ENCODE measurements at regions not wholly inside any gene's neighbourhood (a gene's known extent, or its start where the extent isn't known, plus 50 kb on each side); places are given as distances from the start of the nearest gene placed in this dataset.

GRCh38 chr18:51248685-51249084, 51.2 kb upstream of the MEX3C start:
- no peak for TF ChIP-seq CTCF (IDR thresholded peaks at IDR 0.05)
- no peak for TF ChIP-seq POLR2A (IDR thresholded peaks at IDR 0.05)
- Histone ChIP-seq H3K36me3 (no peaks in the 10 kb centered on the region), H3K27ac (no peak overlapping the region), H3K4me1 (no peaks in the 10 kb centered on the region), H3K27me3 (no peaks in the 10 kb centered on the region), H3K9me3 (no peaks in the 10 kb centered on the region), H3K4me3 (no peak overlapping the region)
- DNase-seq, result no peak

- no peaks in the 10 kb centered on the region for H3K9me3 ChIP-seq
- H3K27me3 ChIP-seq, result no peaks in the 10 kb centered on the region
- H3K27ac ChIP-seq, result no peak overlapping the region
- no peak for TF ChIP-seq CTCF (IDR thresholded peaks at IDR 0.05)
- TF ChIP-seq POLR2A (IDR thresholded peaks at IDR 0.05), result no peak
- H3K4me1 ChIP-seq, result no peaks in the 10 kb centered on the region
- H3K4me3 ChIP-seq, result no peak overlapping the region
- DNase-seq, result no peak
- no peaks in the 10 kb centered on the region for H3K36me3 ChIP-seq
These were observed 52.5 kb upstream of the MEX3C start for GRCh38 chr18:51250006-51250405.

- no peak for TF ChIP-seq CTCF (IDR thresholded peaks at IDR 0.05)
- no peak for TF ChIP-seq POLR2A (IDR thresholded peaks at IDR 0.05)
- Histone ChIP-seq H3K9me3 (no peaks in the 10 kb centered on the region), H3K27ac (no peak overlapping the region), H3K36me3 (no peaks in the 10 kb centered on the region), H3K4me3 (no peak overlapping the region), H3K27me3 (no peaks in the 10 kb centered on the region), H3K4me1 (no peaks in the 10 kb centered on the region)
- no peak for DNase-seq
These were observed 53.1 kb upstream of the MEX3C start for GRCh38 chr18:51250458-51251024.

- H3K4me3 ChIP-seq, result no peak overlapping the region
- TF ChIP-seq CTCF (IDR thresholded peaks at IDR 0.05), result no peak
- TF ChIP-seq POLR2A (IDR thresholded peaks at IDR 0.05), result no peak
- no peaks in the 10 kb centered on the region for H3K27me3 ChIP-seq
- H3K4me1 ChIP-seq, result no peaks in the 10 kb centered on the region
- H3K9me3 ChIP-seq, result no peaks in the 10 kb centered on the region
- no peaks in the 10 kb centered on the region for H3K36me3 ChIP-seq
- H3K27ac ChIP-seq, result no peak overlapping the region
- DNase-seq, result peak in 2 of 3 donors; percentile 60 to 65
These were observed 54.1 kb upstream of the MEX3C start for GRCh38 chr18:51251625-51252024.

- no peak overlapping the region for H3K4me3 ChIP-seq
- no peaks in the 10 kb centered on the region for H3K9me3 ChIP-seq
- H3K27ac ChIP-seq, result no peak overlapping the region
- no peak for DNase-seq
- H3K27me3 ChIP-seq, result no peaks in the 10 kb centered on the region
- TF ChIP-seq CTCF (IDR thresholded peaks at IDR 0.05), result no peak
- no peak for TF ChIP-seq POLR2A (IDR thresholded peaks at IDR 0.05)
- no peaks in the 10 kb centered on the region for H3K4me1 ChIP-seq
- H3K36me3 ChIP-seq, result no peaks in the 10 kb centered on the region
These were observed 56.0 kb upstream of the MEX3C start for GRCh38 chr18:51253476-51253875.

- H3K27me3 ChIP-seq, result no peaks in the 10 kb centered on the region
- no peaks in the 10 kb centered on the region for H3K9me3 ChIP-seq
- H3K36me3 ChIP-seq, result no peaks in the 10 kb centered on the region
- H3K4me1 ChIP-seq, result no peaks in the 10 kb centered on the region
- DNase-seq, result no peak
- TF ChIP-seq POLR2A (IDR thresholded peaks at IDR 0.05), result no peak
- no peak for TF ChIP-seq CTCF (IDR thresholded peaks at IDR 0.05)
- no peak overlapping the region for H3K27ac ChIP-seq
- H3K4me3 ChIP-seq, result no peak overlapping the region
These were observed 58.2 kb upstream of the MEX3C start for GRCh38 chr18:51255693-51256092.
